ENCODE measurements at regions not wholly inside any gene's neighbourhood (a gene's known extent, or its start where the extent isn't known, plus 50 kb on each side); places are given as distances from the start of the nearest gene placed in this dataset.

- no peak for TF ChIP-seq CTCF (IDR thresholded peaks at IDR 0.05)
- no peak for TF ChIP-seq POLR2A (IDR thresholded peaks at IDR 0.05)
Measured at GRCh38 chr4:184959309-184959708, 59.0 kb upstream of the HELT start.

Data from heart left ventricle (tissue), 13 donors.